ENCODE measurements at regions not wholly inside any gene's neighbourhood (a gene's known extent, or its start where the extent isn't known, plus 50 kb on each side); places are given as distances from the start of the nearest gene placed in this dataset.

- TF ChIP-seq, protein P1, sequence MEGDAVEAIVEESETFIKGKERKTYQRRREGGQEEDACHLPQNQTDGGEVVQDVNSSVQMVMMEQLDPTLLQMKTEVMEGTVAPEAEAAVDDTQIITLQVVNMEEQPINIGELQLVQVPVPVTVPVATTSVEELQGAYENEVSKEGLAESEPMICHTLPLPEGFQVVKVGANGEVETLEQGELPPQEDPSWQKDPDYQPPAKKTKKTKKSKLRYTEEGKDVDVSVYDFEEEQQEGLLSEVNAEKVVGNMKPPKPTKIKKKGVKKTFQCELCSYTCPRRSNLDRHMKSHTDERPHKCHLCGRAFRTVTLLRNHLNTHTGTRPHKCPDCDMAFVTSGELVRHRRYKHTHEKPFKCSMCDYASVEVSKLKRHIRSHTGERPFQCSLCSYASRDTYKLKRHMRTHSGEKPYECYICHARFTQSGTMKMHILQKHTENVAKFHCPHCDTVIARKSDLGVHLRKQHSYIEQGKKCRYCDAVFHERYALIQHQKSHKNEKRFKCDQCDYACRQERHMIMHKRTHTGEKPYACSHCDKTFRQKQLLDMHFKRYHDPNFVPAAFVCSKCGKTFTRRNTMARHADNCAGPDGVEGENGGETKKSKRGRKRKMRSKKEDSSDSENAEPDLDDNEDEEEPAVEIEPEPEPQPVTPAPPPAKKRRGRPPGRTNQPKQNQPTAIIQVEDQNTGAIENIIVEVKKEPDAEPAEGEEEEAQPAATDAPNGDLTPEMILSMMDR (IDR thresholded peaks at IDR 0.05) = no peak
- TF ChIP-seq POLR2A (IDR thresholded peaks at IDR 0.05) = no peak
Observed at GRCh38 chr7:82549616-82550285, 106.2 kb upstream of the CACNA2D1 start.
